B cell (primary cell): ENCODE measurements at regions not wholly inside any gene's neighbourhood (a gene's known extent, or its start where the extent isn't known, plus 50 kb on each side); places are given as distances from the start of the nearest gene placed in this dataset.

Experiments used
- ATAC-seq: fragments of 200-7000 bp; cut with Tn5 transposase; one replicate; pipeline ENCODE4 v1.10.0; 2021; ENCODE audit warnings: low read depth, mild to moderate bottlenecking, moderate number of reproducible peaks, moderate library complexity
- CTCF ChIA-PET: fragments of 350-600 bp; sonication (Branson Sonifier 250); formaldehyde crosslinking; loops from one replicate; lab custom pipeline; 2021; ENCODE audit warnings: antibody characterized with exemption, inconsistent platforms; lab: Charles Lee
- POLR2A ChIA-PET: fragments of 350-600 bp; sonication (Branson Sonifier 250); formaldehyde crosslinking; loops from one replicate; lab custom pipeline; 2021; ENCODE audit warnings: antibody characterized with exemption; lab: Charles Lee
- DNase-seq: peaks from one replicate; pipeline ENCODE4 v3.0.0; 2013
- H2AFZ ChIP-seq: 2 replicates; pipeline ENCODE4 v1.6.1; 2012; ENCODE audit warnings: mild to moderate bottlenecking, low read depth, low read length; ENCODE audit not compliant: insufficient read depth, poor library complexity, severe bottlenecking
- H3K27ac ChIP-seq, 2 donors: 1 replicate in 1 of 2; 2 replicates in 1 of 2; pipeline ENCODE4 v1.5.1; 2012 to 2013; ENCODE audit warnings: low read length in 2 of 2, mild to moderate bottlenecking in 2 of 2, moderate library complexity in 1 of 2
- H3K27me3 ChIP-seq, 4 experiments: fragments of 200-600 bp in 1 of 4; sonication (generic) in 1 of 4; replicated peaks in 1 of 4; 1 replicate in 2 of 4; 2 replicates in 2 of 4; pipeline versions ENCODE4 v1.6.1 to v1.7.0; 2013 to 2016; ENCODE audit warnings: low read length in 3 of 4, mild to moderate bottlenecking in 2 of 4, mixed read lengths in 1 of 4, moderate library complexity in 1 of 4; ENCODE audit not compliant: insufficient read depth in 4 of 4, control insufficient read depth in 3 of 4; ENCODE audit errors: control extremely low read depth in 1 of 4
- H3K36me3 ChIP-seq, 2 experiments: replicated peaks in 1 of 2; 1 replicate in 1 of 2; 2 replicates in 1 of 2; pipeline versions ENCODE4 v1.6.1 to v1.7.1; 2013; ENCODE audit warnings: low read length in 1 of 2; ENCODE audit not compliant: insufficient read depth in 2 of 2, control insufficient read depth in 1 of 2; ENCODE audit errors: control extremely low read depth in 1 of 2, extremely low read depth in 1 of 2
- H3K4me1 ChIP-seq, 2 donors: fragments of 200-600 bp in 1 of 2; sonication (generic) in 1 of 2; 1 replicate in 1 of 2; 2 replicates in 1 of 2; pipeline versions ENCODE4 v1.5.1 to v1.6.1; 2013 to 2017; ENCODE audit warnings: low read length in 2 of 2; ENCODE audit not compliant: control insufficient read depth in 2 of 2, insufficient read depth in 2 of 2
- H3K4me2 ChIP-seq: replicated peaks from 2 replicates; pipeline ENCODE3; 2012; ENCODE audit warnings: mild to moderate bottlenecking, low read depth, low read length; ENCODE audit not compliant: poor library complexity, severe bottlenecking
- H3K4me3 ChIP-seq, 5 experiments: fragments of 200-600 bp in 1 of 5; sonication (generic) in 1 of 5; 1 replicate in 3 of 5; 2 replicates in 2 of 5; pipeline versions ENCODE4 v1.5.1 to v1.7.0; 2011 to 2016; ENCODE audit warnings: low read length in 4 of 5, mild to moderate bottlenecking in 4 of 5, low read depth in 2 of 5, control low read depth in 1 of 5, moderate library complexity in 1 of 5; ENCODE audit not compliant: insufficient read depth in 1 of 5; ENCODE audit errors: control extremely low read depth in 1 of 5, extremely low read depth in 1 of 5
- H3K79me2 ChIP-seq: fragments of 200-600 bp; sonication (generic); one replicate; pipeline ENCODE4 v1.6.0; 2016; ENCODE audit warnings: low read length; ENCODE audit not compliant: control insufficient read depth, insufficient read depth
- H3K9ac ChIP-seq: fragments of 200-600 bp; sonication (generic); 2 replicates; pipeline ENCODE4 v1.6.1; 2017; ENCODE audit warnings: mild to moderate bottlenecking, low read length, moderate library complexity
- H3K9me3 ChIP-seq, 3 donors: one replicate each; pipeline versions ENCODE4 v1.6.1 to v1.7.1; 2013; ENCODE audit warnings: low read length in 2 of 3; ENCODE audit not compliant: control insufficient read depth in 2 of 3, insufficient read depth in 1 of 3; ENCODE audit errors: control extremely low read depth in 1 of 3
- H4K20me1 ChIP-seq: 2 replicates; pipeline ENCODE4 v1.6.0; 2012; ENCODE audit warnings: mild to moderate bottlenecking, low read length; ENCODE audit not compliant: insufficient read depth, control insufficient read depth, poor library complexity, severe bottlenecking
- H3K27ac Mint-ChIP-seq: one replicate; pipeline ENCODE4 v1.8.0; 2021; ENCODE audit warnings: mixed read lengths
- H3K27me3 Mint-ChIP-seq: one replicate; pipeline ENCODE4 v1.8.0; 2021; ENCODE audit warnings: mixed read lengths
- H3K4me1 Mint-ChIP-seq: one replicate; pipeline ENCODE4 v1.8.0; 2021; ENCODE audit warnings: mixed read lengths
- H3K4me3 Mint-ChIP-seq: one replicate; pipeline ENCODE4 v1.8.0; 2021; ENCODE audit warnings: mixed read lengths
- H3K9me3 Mint-ChIP-seq: one replicate; pipeline ENCODE4 v1.8.0; 2022; ENCODE audit warnings: mixed read lengths; ENCODE audit not compliant: insufficient read depth
- CTCF ChIP-seq: fragments of 200-600 bp; IDR thresholded peaks from one replicate; pipeline ENCODE4 v1.8.0; 2022; ENCODE audit warnings: antibody characterized with exemption, mild to moderate bottlenecking
- EZH2 ChIP-seq: IDR thresholded peaks from 2 replicates; pipeline ENCODE4 v1.6.1; 2012; ENCODE audit warnings: borderline replicate concordance, low read depth, mild to moderate bottlenecking, moderate library complexity, low read length; ENCODE audit not compliant: insufficient read depth, poor library complexity, severe bottlenecking
- WGBS: methylation state at CpG from one replicate; pipeline ENCODE4 v1.1.5; 2013; ENCODE audit warnings: missing lambda C conversion rate; ENCODE audit not compliant: insufficient coverage; 5-methylcytosine and 5-hydroxymethylcytosine counted together
- intact Hi-C: fragments of 100-400 bp; cut with micrococcal nuclease; formaldehyde crosslinking; loops from one replicate; pipeline ENCODE4 v1.10.0; 2022

- H3K4me2 ChIP-seq = no peak overlapping the region
- peaks cover 0 to 5% (median 0%) of the 10 kb centered on the region in 3 donors for H3K9me3 ChIP-seq
- CTCF ChIA-PET = interaction anchor here (0.6 to 2.2 kb wide), 9 partner anchors 12 to 1240 kb away, joined by 3 to 8 read pairs (median 3); partner anchors contain the start of gene SAMD3
- TF ChIP-seq EZH2 (no peak), CTCF (peak; percentile 31)
- Mint-ChIP-seq H3K27ac (no peak overlapping the region), H3K27me3 (peaks cover 3% of the 10 kb centered on the region), H3K4me3 (no peak overlapping the region), H3K4me1 (peaks cover 5% of the 10 kb centered on the region), H3K9me3 (no peaks in the 10 kb centered on the region)
- H4K20me1 ChIP-seq = no peaks in the 10 kb centered on the region
- no peak overlapping the region for H2AFZ ChIP-seq
- intact Hi-C loops = loop anchor here (2.0 kb wide), 1 partner anchor 549 kb away; no protein-coding TSS in a partner anchor
- H3K4me1 ChIP-seq = no peaks in the 10 kb centered on the region
- H3K4me3 ChIP-seq = no peak overlapping the region
- DNase-seq (peak; percentile 35), ATAC-seq (peak; percentile 33)
- WGBS = 67% methylated on average over 1 of the region's 3 CpGs
- POLR2A ChIA-PET = no interaction called here
- H3K79me2 ChIP-seq = no peaks in the 10 kb centered on the region
- no peak overlapping the region for H3K9ac ChIP-seq
- H3K36me3 ChIP-seq = no peaks in the 10 kb centered on the region
- no peaks in the 10 kb centered on the region for H3K27me3 ChIP-seq
- no peak overlapping the region for H3K27ac ChIP-seq
Observed at GRCh38 chr6:130293800-130294199, 71.0 kb upstream of the SAMD3 start.

- CTCF ChIA-PET = interaction anchor here (1.1 kb wide), 1 partner anchor 559 kb away, joined by 3 read pairs; no protein-coding TSS in a partner anchor
- Histone ChIP-seq H3K27ac (no peak overlapping the region), H4K20me1 (no peaks in the 10 kb centered on the region), H3K79me2 (no peaks in the 10 kb centered on the region), H3K9me3 (no peaks in the 10 kb centered on the region), H3K4me2 (no peak overlapping the region), H2AFZ (no peak overlapping the region), H3K27me3 (no peaks in the 10 kb centered on the region), H3K36me3 (no peaks in the 10 kb centered on the region), H3K9ac (no peak overlapping the region), H3K4me1 (no peaks in the 10 kb centered on the region), H3K4me3 (no peak overlapping the region)
- peaks cover 9% of the 10 kb centered on the region for H3K4me1 Mint-ChIP-seq
- DNase-seq (no peak), ATAC-seq (no peak)
- intact Hi-C loops = no loop called here
- TF ChIP-seq CTCF (no peak), EZH2 (no peak)
- H3K4me3 Mint-ChIP-seq = no peak overlapping the region
- no peaks in the 10 kb centered on the region for H3K27me3 Mint-ChIP-seq
- no CpG with 5 or more reads among the region's 2 CpGs for WGBS
- H3K27ac Mint-ChIP-seq = no peak overlapping the region
- POLR2A ChIA-PET = no interaction called here
- H3K9me3 Mint-ChIP-seq = no peaks in the 10 kb centered on the region
Observed at GRCh38 chr6:130288065-130288464, 65.3 kb upstream of the SAMD3 start.
